HFFc6 (cell line): ENCODE measurements at regions not wholly inside any gene's neighbourhood (a gene's known extent, or its start where the extent isn't known, plus 50 kb on each side); places are given as distances from the start of the nearest gene placed in this dataset.

Experiments used
- DNase-seq: peaks from one replicate; pipeline ENCODE4 v3.0.0-alpha.2; 2018
- H3K27ac Mint-ChIP-seq: 2 replicates; pipeline ENCODE4 v1.8.0; 2020; ENCODE audit warnings: mild to moderate bottlenecking, mixed read lengths
- H3K27me3 Mint-ChIP-seq: 2 replicates; pipeline ENCODE4 v1.8.0; 2021; ENCODE audit warnings: mild to moderate bottlenecking, moderate library complexity, mixed read lengths; ENCODE audit not compliant: insufficient read depth
- H3K36me3 Mint-ChIP-seq: 2 replicates; pipeline ENCODE4 v1.8.0; 2021; ENCODE audit warnings: low read depth, mixed read lengths
- H3K4me1 Mint-ChIP-seq: 2 replicates; pipeline ENCODE4 v1.8.0; 2020; ENCODE audit warnings: low read depth, mixed read lengths
- H3K4me3 Mint-ChIP-seq: 2 replicates; pipeline ENCODE4 v1.8.0; 2020; ENCODE audit warnings: mild to moderate bottlenecking, moderate library complexity, mixed read lengths
- H3K9me3 Mint-ChIP-seq: 2 replicates; pipeline ENCODE4 v1.8.0; 2020; ENCODE audit warnings: mild to moderate bottlenecking, mixed read lengths
- TF ChIP-seq, protein P1 (sequence below): fragments of 200-600 bp; sonication (generic); IDR thresholded peaks from 2 replicates; pipeline ENCODE4 v1.5.0; 2021; ENCODE audit warnings: antibody characterized with exemption, mild to moderate bottlenecking

DNA sequence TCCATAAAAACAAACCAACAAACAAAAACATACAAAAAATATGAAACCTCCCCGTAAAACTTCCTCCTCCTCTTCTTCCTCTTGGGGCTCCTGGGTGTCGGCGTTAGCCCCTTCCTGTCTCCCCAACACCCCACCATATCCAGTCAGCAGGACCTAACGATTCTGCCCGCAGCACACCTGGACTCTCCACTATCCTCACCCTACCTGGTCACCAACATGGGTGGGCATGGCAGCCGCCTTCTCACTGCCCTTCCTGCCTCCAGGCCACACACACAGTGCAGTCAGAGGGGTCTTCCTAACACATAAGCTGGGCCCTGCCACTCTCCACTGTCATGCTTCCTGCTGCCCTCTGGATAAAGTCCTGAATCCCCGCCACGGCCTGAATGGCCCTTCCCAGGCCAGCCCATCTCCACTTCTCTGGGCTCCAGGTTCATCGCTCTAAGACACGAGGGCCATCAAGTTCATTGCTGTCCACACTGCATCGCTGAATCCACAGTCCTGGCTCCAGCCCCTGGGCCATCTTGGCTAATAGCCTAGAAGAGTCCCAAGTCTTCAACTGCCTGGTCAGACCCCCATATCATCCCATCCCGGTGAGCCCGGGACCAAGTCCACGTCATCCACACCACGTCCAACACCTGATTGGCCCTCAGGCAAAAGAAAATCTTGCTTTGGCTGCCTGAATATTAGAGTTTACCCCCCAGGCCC, 76.2 kb downstream of the IGLL1 start:
- Mint-ChIP-seq H3K4me3 (no peak overlapping the region), H3K36me3 (no peaks in the 10 kb centered on the region), H3K4me1 (0 out of 2 replicates have a peak, but pooled peaks cover 4% of the 10 kb centered on the region), H3K9me3 (no peaks in the 10 kb centered on the region), H3K27ac (no peak overlapping the region), H3K27me3 (peaks cover 12% of the 10 kb centered on the region)
- no peak for DNase-seq
- TF ChIP-seq, protein P1, sequence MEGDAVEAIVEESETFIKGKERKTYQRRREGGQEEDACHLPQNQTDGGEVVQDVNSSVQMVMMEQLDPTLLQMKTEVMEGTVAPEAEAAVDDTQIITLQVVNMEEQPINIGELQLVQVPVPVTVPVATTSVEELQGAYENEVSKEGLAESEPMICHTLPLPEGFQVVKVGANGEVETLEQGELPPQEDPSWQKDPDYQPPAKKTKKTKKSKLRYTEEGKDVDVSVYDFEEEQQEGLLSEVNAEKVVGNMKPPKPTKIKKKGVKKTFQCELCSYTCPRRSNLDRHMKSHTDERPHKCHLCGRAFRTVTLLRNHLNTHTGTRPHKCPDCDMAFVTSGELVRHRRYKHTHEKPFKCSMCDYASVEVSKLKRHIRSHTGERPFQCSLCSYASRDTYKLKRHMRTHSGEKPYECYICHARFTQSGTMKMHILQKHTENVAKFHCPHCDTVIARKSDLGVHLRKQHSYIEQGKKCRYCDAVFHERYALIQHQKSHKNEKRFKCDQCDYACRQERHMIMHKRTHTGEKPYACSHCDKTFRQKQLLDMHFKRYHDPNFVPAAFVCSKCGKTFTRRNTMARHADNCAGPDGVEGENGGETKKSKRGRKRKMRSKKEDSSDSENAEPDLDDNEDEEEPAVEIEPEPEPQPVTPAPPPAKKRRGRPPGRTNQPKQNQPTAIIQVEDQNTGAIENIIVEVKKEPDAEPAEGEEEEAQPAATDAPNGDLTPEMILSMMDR, result no peak

DNA sequence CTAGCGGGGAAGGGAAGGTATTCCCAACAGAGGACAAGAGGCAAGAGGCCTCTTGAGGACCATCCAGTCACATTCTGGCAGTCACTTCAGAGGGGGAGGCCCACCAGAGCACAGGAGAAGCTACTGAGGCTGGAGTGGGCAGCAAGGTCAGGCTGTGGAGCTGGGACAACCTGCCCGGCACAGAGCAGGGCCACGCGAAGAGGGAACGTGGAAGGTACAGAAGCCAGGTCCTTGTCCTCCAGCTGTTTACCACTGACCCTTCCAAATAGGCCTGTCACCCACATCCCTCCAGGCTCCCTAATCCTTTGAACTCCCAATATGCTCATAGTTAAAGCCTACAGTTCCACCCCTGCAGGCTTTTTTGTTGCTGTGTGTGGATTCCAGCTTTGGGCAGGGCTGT, 76.9 kb downstream of the IGLL1 start:
- peaks cover 18% of the 10 kb centered on the region for H3K27me3 Mint-ChIP-seq
- no peaks in the 10 kb centered on the region for H3K36me3 Mint-ChIP-seq
- H3K27ac Mint-ChIP-seq, result no peak overlapping the region
- H3K9me3 Mint-ChIP-seq, result no peaks in the 10 kb centered on the region
- H3K4me1 Mint-ChIP-seq, result 0 out of 2 replicates have a peak, but pooled peaks cover 4% of the 10 kb centered on the region
- no peak for DNase-seq
- TF ChIP-seq, protein P1, result no peak
- H3K4me3 Mint-ChIP-seq, result no peak overlapping the region

DNA sequence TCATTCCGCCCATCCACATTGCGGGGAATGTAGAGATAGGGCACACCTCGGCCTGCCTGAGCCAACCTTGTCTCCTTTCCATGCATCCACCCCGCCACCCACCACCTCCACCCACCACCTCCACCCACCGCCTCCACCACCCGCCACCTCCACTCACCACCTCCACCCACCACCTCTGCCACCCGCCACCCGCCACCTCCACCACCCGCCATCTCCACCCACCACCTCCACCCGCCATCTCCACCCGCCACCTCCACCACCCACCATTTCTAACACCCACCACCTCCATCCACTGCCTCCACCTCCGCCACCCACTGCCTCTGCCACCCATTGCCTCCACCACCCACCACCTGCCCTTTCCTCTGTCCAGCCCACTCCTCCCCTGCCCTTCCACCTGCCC, 78.4 kb downstream of the IGLL1 start:
- TF ChIP-seq, protein P1, result no peak
- Mint-ChIP-seq H3K36me3 (no peaks in the 10 kb centered on the region), H3K4me1 (0 out of 2 replicates have a peak, but pooled peaks cover 4% of the 10 kb centered on the region), H3K27ac (no peak overlapping the region), H3K4me3 (no peak overlapping the region), H3K9me3 (no peaks in the 10 kb centered on the region), H3K27me3 (peaks cover 18% of the 10 kb centered on the region)
- DNase-seq, result no peak

DNA sequence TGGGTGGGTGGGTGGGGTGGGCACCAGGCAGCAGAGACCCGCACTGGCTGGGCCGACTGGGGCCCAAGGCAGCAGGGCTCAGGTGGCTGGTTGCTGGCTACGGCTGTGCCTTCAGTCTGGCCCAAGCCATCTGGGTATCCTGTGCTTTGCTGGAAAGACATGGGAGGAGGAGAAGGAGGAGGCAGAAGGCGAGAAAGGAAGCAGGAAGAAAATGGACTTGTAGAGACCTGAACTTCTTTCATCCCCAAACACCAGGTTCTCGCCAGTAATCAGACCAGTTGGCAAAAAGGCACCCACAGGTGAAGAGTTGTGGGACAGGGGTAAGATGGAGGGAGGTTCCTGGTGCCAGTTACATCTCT, 78.8 kb downstream of the IGLL1 start:
- Mint-ChIP-seq H3K27ac (no peak overlapping the region), H3K27me3 (peaks cover 18% of the 10 kb centered on the region), H3K36me3 (no peaks in the 10 kb centered on the region), H3K9me3 (no peaks in the 10 kb centered on the region), H3K4me1 (0 out of 2 replicates have a peak, but pooled peaks cover 4% of the 10 kb centered on the region), H3K4me3 (no peak overlapping the region)
- TF ChIP-seq, protein P1, result no peak
- DNase-seq, result no peak

DNA sequence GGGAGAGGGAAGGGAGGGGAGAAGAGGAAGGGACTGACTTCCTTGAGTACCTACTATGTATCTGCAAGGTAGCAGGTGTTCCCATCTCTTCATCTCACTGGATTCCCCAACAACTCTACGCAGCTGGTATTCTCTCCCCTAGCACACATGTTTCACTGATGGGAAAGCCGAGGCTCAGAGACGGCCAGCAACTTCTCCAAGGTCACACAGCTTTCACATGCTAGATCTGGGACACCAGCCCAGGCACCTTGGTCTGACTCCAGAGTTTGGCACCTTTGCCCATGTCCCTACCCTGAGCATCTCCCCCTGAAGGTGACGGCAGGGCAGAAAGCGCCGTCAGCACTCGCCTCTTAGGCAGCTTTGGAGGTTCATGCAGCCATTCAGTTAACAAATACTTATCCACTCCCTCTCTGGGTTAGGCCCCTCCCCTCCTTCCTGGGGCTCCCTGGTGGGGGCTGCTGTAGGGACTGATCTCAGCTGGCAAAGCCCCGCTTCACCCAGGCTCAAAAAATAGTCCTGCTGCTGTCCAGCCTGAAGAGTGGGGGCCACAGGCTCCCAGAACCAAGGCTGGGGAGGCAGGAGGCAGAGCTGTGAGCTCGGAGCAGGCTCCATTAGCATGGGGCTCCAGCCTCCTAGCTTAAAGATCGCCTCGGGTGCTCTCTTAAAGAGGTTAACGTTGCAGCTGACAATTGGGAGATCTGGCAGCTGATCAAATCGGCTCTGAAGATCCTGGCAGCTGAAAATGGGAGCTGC, 79.4 kb downstream of the IGLL1 start:
- H3K27me3 Mint-ChIP-seq, result peaks cover 20% of the 10 kb centered on the region

More for the DNA sequence above, 79.4 kb downstream of the IGLL1 start:
- Mint-ChIP-seq H3K4me1 (0 out of 2 replicates have a peak, but pooled peaks cover 4% of the 10 kb centered on the region), H3K4me3 (no peak overlapping the region), H3K9me3 (no peaks in the 10 kb centered on the region), H3K36me3 (no peaks in the 10 kb centered on the region), H3K27ac (no peak overlapping the region)
- TF ChIP-seq, protein P1, result no peak
- DNase-seq, result no peak
